Gastroesophageal sphincter (tissue), 4 donors: ENCODE measurements at regions not wholly inside any gene's neighbourhood (a gene's known extent, or its start where the extent isn't known, plus 50 kb on each side); places are given as distances from the start of the nearest gene placed in this dataset.

ENCODE experiments used
- ATAC-seq: fragments of 150-250 bp; one replicate; pipeline ENCODE4 v1.9.1; 2016; ENCODE audit warnings: mild to moderate bottlenecking, moderate library complexity
- H3K27ac ChIP-seq, 4 donors: fragments of 200-600 bp; sonication (generic) in 3 of 4; 1 replicate in 3 of 4; 2 replicates in 1 of 4; pipeline ENCODE4 v1.5.1; 2016 to 2019
- H3K27me3 ChIP-seq: fragments of 200-600 bp; sonication (generic); one replicate; pipeline ENCODE4 v1.5.1; 2019
- H3K36me3 ChIP-seq, 2 donors: fragments of 200-600 bp; sonication (generic); one replicate each; pipeline ENCODE4 v1.5.1; 2019; ENCODE audit warnings: control low read depth in 1 of 2
- H3K4me1 ChIP-seq, 3 donors: fragments of 200-600 bp; sonication (generic); 1 replicate in 2 of 3; 2 replicates in 1 of 3; pipeline ENCODE4 v1.5.1; 2016 to 2019; ENCODE audit warnings: control low read depth in 2 of 3
- H3K4me3 ChIP-seq, 2 donors: fragments of 200-600 bp; sonication (generic); one replicate each; pipeline ENCODE4 v1.5.1; 2019; ENCODE audit warnings: mild to moderate bottlenecking in 1 of 2, moderate library complexity in 1 of 2
- H3K9me3 ChIP-seq, 3 donors: fragments of 200-600 bp; sonication (generic); one replicate each; pipeline ENCODE4 v1.5.1; 2017 to 2019; ENCODE audit warnings: control low read depth in 2 of 3
- CTCF ChIP-seq, 4 experiments: fragments of 200-600 bp in 2 of 4; fragments of 450-650 bp in 2 of 4; sonication (generic) in 1 of 4; IDR thresholded peaks; one replicate each; pipeline ENCODE4 v1.5.1; 2017 to 2019; ENCODE audit warnings: antibody characterized with exemption in 4 of 4, mild to moderate bottlenecking in 2 of 4, moderate library complexity in 2 of 4
- EP300 ChIP-seq: sonication (generic); formaldehyde crosslinking; IDR thresholded peaks from one replicate; pipeline ENCODE4 v1.6.1; 2017; ENCODE audit warnings: antibody characterized with exemption, mild to moderate bottlenecking
- POLR2A ChIP-seq, 2 donors: fragments of 450-650 bp; IDR thresholded peaks; one replicate each; pipeline ENCODE4 v1.6.1; 2017; ENCODE audit warnings: antibody characterized with exemption in 2 of 2, mild to moderate bottlenecking in 2 of 2, moderate library complexity in 1 of 2
- POLR2AphosphoS5 ChIP-seq: sonication (generic); formaldehyde crosslinking; IDR thresholded peaks from one replicate; pipeline ENCODE4 v1.6.1; 2017; ENCODE audit warnings: antibody characterized with exemption
- WGBS, 2 donors: methylation state at CpG; one replicate each; pipeline ENCODE4 v1.1.5; 2018; ENCODE audit warnings: low coverage in 1 of 2; 5-methylcytosine and 5-hydroxymethylcytosine counted together

- no peak for TF ChIP-seq CTCF (IDR thresholded peaks at IDR 0.05)
- no peak for TF ChIP-seq EP300
- TF ChIP-seq POLR2AphosphoS5: no peak
- TF ChIP-seq POLR2A (IDR thresholded peaks at IDR 0.05): no peak
- Histone ChIP-seq H3K27me3 (peaks cover 12% of the 10 kb centered on the region), H3K27ac (no peak overlapping the region), H3K36me3 (no peaks in the 10 kb centered on the region), H3K4me3 (no peak overlapping the region), H3K9me3 (peaks cover 0 to 28% (median 0%) of the 10 kb centered on the region in 3 donors), H3K4me1 (no peaks in the 10 kb centered on the region)
- WGBS, 2 donors: 40 to 44% methylated on average over 2 of the region's 2 CpGs
- ATAC-seq: no peak
These were observed 219.9 kb upstream of the IRX1 start for GRCh38 chr5:3375586-3376311.

- no peak for ATAC-seq
- Histone ChIP-seq H3K4me1 (no peaks in the 10 kb centered on the region), H3K9me3 (peaks cover 0 to 32% (median 0%) of the 10 kb centered on the region in 3 donors), H3K4me3 (no peak overlapping the region), H3K27ac (no peak overlapping the region), H3K27me3 (peaks cover 11% of the 10 kb centered on the region), H3K36me3 (no peaks in the 10 kb centered on the region)
- no peak for TF ChIP-seq POLR2A (IDR thresholded peaks at IDR 0.05)
- TF ChIP-seq POLR2AphosphoS5: no peak
- no peak for TF ChIP-seq EP300
- no peak for TF ChIP-seq CTCF (IDR thresholded peaks at IDR 0.05)
These were observed 222.2 kb upstream of the IRX1 start for GRCh38 chr5:3373391-3373790.

- Histone ChIP-seq H3K27ac (no peak overlapping the region), H3K9me3 (peaks cover 0 to 32% (median 0%) of the 10 kb centered on the region in 3 donors), H3K4me1 (no peaks in the 10 kb centered on the region), H3K36me3 (no peaks in the 10 kb centered on the region), H3K4me3 (no peak overlapping the region), H3K27me3 (peaks cover 9% of the 10 kb centered on the region)
- ATAC-seq: no peak
- TF ChIP-seq CTCF (IDR thresholded peaks at IDR 0.05): no peak
- TF ChIP-seq EP300: no peak
- no peak for TF ChIP-seq POLR2A (IDR thresholded peaks at IDR 0.05)
- TF ChIP-seq POLR2AphosphoS5: no peak
These were observed 223.3 kb upstream of the IRX1 start for GRCh38 chr5:3372289-3372688.

- peaks cover 22% of the 10 kb centered on the region for H3K27me3 ChIP-seq
- no peaks in the 10 kb centered on the region for H3K36me3 ChIP-seq
- H3K9me3 ChIP-seq: peaks cover 0 to 16% (median 0%) of the 10 kb centered on the region in 3 donors
- no peak overlapping the region for H3K4me3 ChIP-seq
- WGBS, 2 donors: 90 to 100% methylated on average over 2 to 3 of the region's 5 CpGs
- no peak overlapping the region for H3K27ac ChIP-seq
- H3K4me1 ChIP-seq: no peaks in the 10 kb centered on the region
- ATAC-seq: no peak
- no peak for TF ChIP-seq POLR2AphosphoS5
- TF ChIP-seq POLR2A (IDR thresholded peaks at IDR 0.05): no peak
- TF ChIP-seq EP300: no peak
- no peak for TF ChIP-seq CTCF (IDR thresholded peaks at IDR 0.05)
These were observed 230.0 kb upstream of the IRX1 start for GRCh38 chr5:3365501-3366215.

- WGBS, 2 donors: 42 to 77% methylated on average over 3 to 4 of the region's 4 CpGs
- no peak overlapping the region for H3K4me3 ChIP-seq
- H3K27me3 ChIP-seq: peaks cover 19% of the 10 kb centered on the region
- H3K36me3 ChIP-seq: no peaks in the 10 kb centered on the region
- H3K4me1 ChIP-seq: no peaks in the 10 kb centered on the region
- peaks cover 0 to 20% (median 0%) of the 10 kb centered on the region in 3 donors for H3K9me3 ChIP-seq
- no peak for TF ChIP-seq POLR2A (IDR thresholded peaks at IDR 0.05)
- no peak for TF ChIP-seq EP300
- TF ChIP-seq POLR2AphosphoS5: no peak
- no peak for TF ChIP-seq CTCF (IDR thresholded peaks at IDR 0.05)
- ATAC-seq: no peak
- H3K27ac ChIP-seq: no peak overlapping the region
These were observed 230.7 kb upstream of the IRX1 start for GRCh38 chr5:3364941-3365340.
